Astrocyte of the cerebellum (primary cell): ENCODE measurements at regions not wholly inside any gene's neighbourhood (a gene's known extent, or its start where the extent isn't known, plus 50 kb on each side); places are given as distances from the start of the nearest gene placed in this dataset.

Experiments used
- DNase-seq: peaks from one replicate; pipeline ENCODE4 v3.0.0-alpha.2; 2011; ENCODE audit warnings: low read depth
- H3K4me3 ChIP-seq: 2 replicates; pipeline ENCODE4 v1.5.1; 2011; ENCODE audit warnings: mild to moderate bottlenecking, low read depth, low read length, moderate library complexity
- CTCF ChIP-seq: IDR thresholded peaks from 2 replicates; pipeline ENCODE4 v1.5.1; 2012; ENCODE audit warnings: low read length, low read depth, moderate library complexity, mild to moderate bottlenecking; ENCODE audit errors: missing control alignments
- in situ Hi-C: cut with HindIII; loops from 2 replicates; pipeline ENCODE4 v1.10.0; 2017; ENCODE audit warnings: low sequenced_read_pairs

GRCh38 chr1:94743862-94744261 lies 76.3 kb upstream of the SLC44A3 start:
- no peak for TF ChIP-seq CTCF
- no peak overlapping the region for H3K4me3 ChIP-seq
- DNase-seq: no peak
- in situ Hi-C loops: loop anchor here (5.0 kb wide), 1 partner anchor 43 kb away; no protein-coding TSS in a partner anchor

- no peak overlapping the region for H3K4me3 ChIP-seq
- DNase-seq: no peak
- TF ChIP-seq CTCF: no peak
- in situ Hi-C loops: loop anchor here (5.0 kb wide), 1 partner anchor 45 kb away; no protein-coding TSS in a partner anchor
Observed at GRCh38 chr1:94741996-94742395, 78.2 kb upstream of the SLC44A3 start.

- in situ Hi-C loops: loop anchor here (5.0 kb wide), 1 partner anchor 46 kb away; no protein-coding TSS in a partner anchor
- TF ChIP-seq CTCF: no peak
- DNase-seq: no peak
- no peak overlapping the region for H3K4me3 ChIP-seq
Observed at GRCh38 chr1:94741510-94741909, 78.6 kb upstream of the SLC44A3 start.

- in situ Hi-C loops: loop anchor here (5.0 kb wide), 1 partner anchor 48 kb away; no protein-coding TSS in a partner anchor
- peak; percentile 95 for DNase-seq
- no peak for TF ChIP-seq CTCF
- no peak overlapping the region for H3K4me3 ChIP-seq
Observed at GRCh38 chr1:94739521-94740061, 80.6 kb upstream of the SLC44A3 start.

- no peak for DNase-seq
- no peak overlapping the region for H3K4me3 ChIP-seq
- no peak for TF ChIP-seq CTCF
- in situ Hi-C loops: no loop called here
Observed at GRCh38 chr1:94738371-94738770, 81.8 kb upstream of the SLC44A3 start.

- in situ Hi-C loops: no loop called here
- H3K4me3 ChIP-seq: no peak overlapping the region
- no peak for TF ChIP-seq CTCF
- DNase-seq: no peak
Observed at GRCh38 chr1:94737124-94737998, 82.8 kb upstream of the SLC44A3 start.
